NCI-H2196 treated with DMSO at 0.1 percent for 48 hours (cell line): ENCODE measurements at regions not wholly inside any gene's neighbourhood (a gene's known extent, or its start where the extent isn't known, plus 50 kb on each side); places are given as distances from the start of the nearest gene placed in this dataset.
"Not testable (repeated sequence)": the region's sequence is repeated elsewhere in the genome, so short reads cannot be mapped to it uniquely, and the experiment has no call there.

Experiments
- DNase-seq: peaks from one replicate; lab custom pipeline; 2025; ENCODE audit not compliant: unreplicated experiment; lab: John Stamatoyannopoulos, UW

DNA sequence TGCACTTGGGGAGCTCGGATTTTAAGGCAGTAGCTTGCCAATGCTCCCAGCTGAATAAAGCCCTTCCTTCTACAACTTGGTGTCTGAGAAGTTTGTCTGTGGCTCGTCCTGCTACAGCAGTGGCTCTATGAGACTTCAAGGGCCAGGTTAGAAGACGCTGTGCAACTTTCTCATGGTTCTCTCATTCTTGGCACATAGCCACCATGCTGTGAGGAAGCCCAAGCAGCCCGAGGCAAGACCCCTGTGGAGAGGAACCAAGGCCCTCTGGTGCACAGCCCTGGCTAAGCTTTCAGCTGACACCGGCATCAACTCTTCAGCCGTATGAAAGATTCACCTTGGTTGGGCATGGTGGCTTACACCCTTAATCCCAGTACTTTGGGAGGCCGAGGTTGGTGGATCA, 116.9 kb upstream of the EEF2KMT start:
- DNase-seq, result no peak

- DNase-seq, result not testable (repeated sequence)
Observed at GRCh38 chr16:5212501-5212900, 114.9 kb upstream of the EEF2KMT start.

- not testable (repeated sequence) for DNase-seq
Observed at GRCh38 chr16:5207862-5208498, 110.4 kb upstream of the EEF2KMT start.

- no peak for DNase-seq
Observed at GRCh38 chr16:5207001-5207523, 109.5 kb upstream of the EEF2KMT start.

- no peak for DNase-seq
Observed at GRCh38 chr16:5206331-5206990, 108.9 kb upstream of the EEF2KMT start.

DNA sequence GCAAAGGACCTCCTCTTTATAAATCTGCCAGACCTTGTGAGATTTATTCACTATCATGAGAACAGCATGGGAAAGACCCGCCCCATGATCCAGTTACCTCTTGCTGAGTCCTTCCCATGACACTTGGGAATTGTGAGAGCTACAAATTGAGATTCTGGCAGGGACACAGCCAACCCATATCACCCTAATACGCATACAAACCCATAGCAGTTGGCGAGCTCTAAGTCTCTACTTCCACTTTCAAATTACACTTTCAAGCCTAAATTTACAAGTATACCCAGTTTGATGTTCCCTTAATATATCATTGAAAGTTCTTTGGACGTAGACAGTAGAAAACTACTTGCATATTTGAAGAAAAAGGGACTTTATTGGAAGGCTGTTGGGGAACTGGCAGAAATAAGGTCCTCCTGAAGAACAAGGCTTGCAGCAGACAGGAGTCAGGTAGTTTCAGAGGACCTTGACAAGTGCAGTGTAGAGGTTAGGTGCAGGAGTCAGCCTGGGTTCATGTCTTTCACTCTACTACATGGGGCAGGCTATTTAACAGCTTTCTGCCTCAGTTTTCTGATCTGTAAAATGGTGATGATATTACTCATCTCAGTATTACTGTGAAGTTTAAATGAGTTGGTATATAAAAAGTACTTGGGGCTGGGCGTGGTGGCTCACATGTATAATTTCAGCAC, 107.9 kb upstream of the EEF2KMT start:
- DNase-seq, result no peak

DNA sequence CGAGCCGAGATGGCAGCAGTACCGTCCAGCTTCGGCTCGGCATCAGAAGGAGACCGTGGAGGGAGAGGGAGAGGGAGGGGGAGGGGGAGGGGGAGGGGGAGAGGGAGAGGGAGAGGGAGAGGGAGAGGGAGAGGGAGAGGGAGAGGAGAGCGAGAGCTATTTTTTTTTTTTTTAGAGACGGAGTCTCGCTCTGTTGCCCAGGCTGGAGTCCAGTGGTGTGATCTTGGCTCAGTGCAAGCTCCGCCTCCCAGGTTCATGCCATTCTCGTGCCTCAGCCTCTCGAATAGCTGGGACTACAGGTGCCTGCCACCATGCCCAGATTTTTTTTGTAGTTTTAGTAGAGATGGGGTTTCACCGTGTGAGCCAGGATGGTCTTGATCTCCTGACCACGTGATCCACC, 106.1 kb upstream of the EEF2KMT start:
- DNase-seq, result not testable (repeated sequence)

DNA sequence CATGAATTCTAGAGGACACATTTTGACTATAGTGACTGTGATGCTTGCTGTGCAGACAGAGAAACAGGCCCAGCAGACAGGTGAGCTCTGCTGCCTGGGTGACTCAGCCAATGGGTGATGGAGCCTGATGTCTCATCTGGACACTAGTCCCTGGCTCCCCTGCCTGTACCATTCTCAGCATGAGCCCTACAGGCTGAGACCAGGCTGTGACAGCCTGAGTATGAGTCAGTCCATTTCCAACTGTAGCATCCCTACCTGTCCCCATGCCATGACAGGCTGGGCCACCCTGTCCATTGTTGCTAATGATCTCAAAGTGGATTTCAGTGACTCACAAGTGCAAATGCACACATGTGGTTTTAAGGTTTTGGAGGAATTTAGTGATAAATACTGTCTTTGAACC, 102.5 kb upstream of the EEF2KMT start:
- DNase-seq, result no peak

- DNase-seq, result no peak
Observed at GRCh38 chr16:5196204-5196603, 98.6 kb upstream of the EEF2KMT start.

DNA sequence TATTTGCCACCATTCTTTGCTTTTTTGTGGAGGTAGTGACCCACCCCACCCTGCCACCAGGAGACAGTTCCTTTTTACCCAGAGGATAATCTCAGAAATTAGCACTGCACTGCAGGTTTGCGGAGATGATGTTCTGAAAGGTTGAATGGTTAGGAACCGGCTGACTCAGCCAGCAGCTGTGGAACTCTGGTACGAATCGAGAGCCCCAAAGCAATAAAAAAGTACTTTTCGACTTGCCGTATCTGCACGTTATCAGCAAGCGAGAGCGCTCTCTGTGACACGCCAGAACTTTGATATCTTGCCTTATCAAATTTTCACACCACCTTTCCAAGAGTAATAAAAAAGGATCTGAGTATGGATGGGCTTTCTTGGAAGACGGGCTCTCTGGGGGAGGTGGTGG, 96.3 kb upstream of the EEF2KMT start:
- DNase-seq, result no peak

DNA sequence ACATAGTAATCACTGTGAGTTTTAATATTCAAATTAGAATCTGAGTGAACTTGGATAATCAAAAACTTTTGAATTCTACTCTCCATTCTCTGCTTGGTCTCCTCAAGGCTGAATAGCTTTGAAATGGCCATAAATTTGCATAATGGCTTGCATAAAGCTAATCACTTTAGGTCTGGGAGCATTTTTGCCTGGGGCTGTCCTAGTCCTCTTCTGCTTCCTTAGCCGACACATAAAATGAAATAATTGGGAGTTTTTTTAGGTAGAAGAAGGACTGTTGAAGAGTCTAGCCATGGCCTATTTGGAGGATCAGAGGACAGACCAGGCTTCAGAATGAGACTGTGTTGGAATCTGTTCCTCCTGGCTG, 91.4 kb upstream of the EEF2KMT start:
- no peak for DNase-seq

- DNase-seq, result no peak
Observed at GRCh38 chr16:5188318-5188988, 90.9 kb upstream of the EEF2KMT start.

DNA sequence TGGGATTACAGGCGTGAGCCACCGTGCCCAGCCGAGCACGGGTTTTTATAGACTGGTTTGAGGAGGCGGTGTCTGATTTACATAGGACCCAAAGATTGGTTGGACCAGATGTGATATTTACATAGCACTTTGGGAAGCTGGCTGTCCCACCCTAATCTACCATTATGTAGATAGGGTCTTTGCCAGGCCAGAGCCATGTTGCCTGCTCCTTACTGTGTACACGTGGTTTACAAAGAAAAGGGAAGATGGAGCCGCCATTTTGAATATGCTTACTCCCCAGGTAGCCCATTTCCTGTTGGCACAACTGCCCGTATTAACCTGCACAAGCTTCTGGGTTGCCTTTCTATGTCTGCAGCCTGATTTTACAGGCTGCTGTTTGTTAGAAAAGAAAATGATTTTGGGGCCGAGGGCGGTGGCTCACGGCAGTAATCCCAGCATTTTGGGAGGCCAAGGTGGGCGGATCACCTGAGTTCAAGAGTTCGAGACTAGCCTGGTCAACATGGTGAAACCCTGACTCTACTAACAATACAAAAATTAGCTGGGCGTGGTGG, 89.9 kb upstream of the EEF2KMT start:
- DNase-seq, result no peak

GRCh38 chr16:5186381-5186903, 88.8 kb upstream of the EEF2KMT start:
- DNase-seq, result no peak

- no peak for DNase-seq
Observed at GRCh38 chr16:5176505-5176904, 78.9 kb upstream of the EEF2KMT start.

GRCh38 chr16:5175266-5175665, 77.7 kb upstream of the EEF2KMT start:
- DNase-seq, result no peak

GRCh38 chr16:5166486-5166885, 68.9 kb upstream of the EEF2KMT start:
- DNase-seq, result no peak

GRCh38 chr16:5165429-5165828, 67.8 kb upstream of the EEF2KMT start:
- not testable (repeated sequence) for DNase-seq

- DNase-seq, result not testable (repeated sequence)
Observed at GRCh38 chr16:5162801-5163200, 65.2 kb upstream of the EEF2KMT start.

GRCh38 chr16:5161888-5162287, 64.3 kb upstream of the EEF2KMT start:
- not testable (repeated sequence) for DNase-seq

GRCh38 chr16:5160010-5160409, 62.4 kb upstream of the EEF2KMT start:
- not testable (repeated sequence) for DNase-seq
